ENCODE measurements at regions not wholly inside any gene's neighbourhood (a gene's known extent, or its start where the extent isn't known, plus 50 kb on each side); places are given as distances from the start of the nearest gene placed in this dataset.

GRCh38 chr14:34098045-34098984 is 147.4 kb upstream of the EGLN3 start (continued):
- TF ChIP-seq ZNF563 (CRISPR knock-in tag; IDR thresholded peaks at IDR 0.05), result no peak
- TF ChIP-seq SPEN (CRISPR knock-in tag; IDR thresholded peaks at IDR 0.05; ENCODE audit: low read depth), result no peak; the same call in 1 of the 2 replicates
- TF ChIP-seq AHR (CRISPR knock-in tag; IDR thresholded peaks at IDR 0.05), result no peak
- TF ChIP-seq NRL (CRISPR knock-in tag; IDR thresholded peaks at IDR 0.05; ENCODE audit: borderline replicate concordance), result no peak; the same call in 1 of the 2 replicates
- TF ChIP-seq ZBTB7B (CRISPR knock-in tag; IDR thresholded peaks at IDR 0.05), result no peak
- no peak for TF ChIP-seq ZNF547 (CRISPR knock-in tag; IDR thresholded peaks at IDR 0.05)
- TF ChIP-seq E2F1 (CRISPR knock-in tag; IDR thresholded peaks at IDR 0.05), result no peak
- TF ChIP-seq TCF7 (IDR thresholded peaks at IDR 0.05; ENCODE audit: low read depth), result no peak
- no peak for TF ChIP-seq ZNF280B (CRISPR knock-in tag; IDR thresholded peaks at IDR 0.05; ENCODE audit: borderline replicate concordance)
- no peak for TF ChIP-seq KDM6A (CRISPR knock-in tag; IDR thresholded peaks at IDR 0.05; ENCODE audit: low read depth)
- no peak for TF ChIP-seq SETDB1 (CRISPR knock-in tag; IDR thresholded peaks at IDR 0.05; ENCODE audit: borderline replicate concordance)
- TF ChIP-seq MAF1 (CRISPR knock-in tag; IDR thresholded peaks at IDR 0.05; ENCODE audit: borderline replicate concordance), result no peak

All from HepG2 (cell line).